Upper lobe of left lung (tissue), 6 donors: ENCODE measurements at regions not wholly inside any gene's neighbourhood (a gene's known extent, or its start where the extent isn't known, plus 50 kb on each side); places are given as distances from the start of the nearest gene placed in this dataset.
"Not testable (repeated sequence)": the region's sequence is repeated elsewhere in the genome, so short reads cannot be mapped to it uniquely, and the experiment has no call there.

Source experiments
- ATAC-seq, 2 donors: fragments of 200-7000 bp; cut with Tn5 transposase; one replicate each; pipeline ENCODE4 v1.9.1; 2022; ENCODE audit warnings: mild to moderate bottlenecking in 2 of 2, moderate library complexity in 2 of 2; ENCODE audit not compliant: low FRiP score in 2 of 2
- DNase-seq, 2 donors: peaks; one replicate each; pipeline ENCODE4 v3.0.0-alpha.2; 2019 to 2020
- H3K27ac ChIP-seq, 4 donors: fragments of 200-600 bp; sonication (generic); one replicate each; pipeline ENCODE4 v1.5.1; 2016 to 2019
- H3K27me3 ChIP-seq, 4 donors: fragments of 200-600 bp; sonication (generic); one replicate each; pipeline ENCODE4 v1.5.1; 2017 to 2019
- H3K36me3 ChIP-seq, 4 donors: fragments of 200-600 bp; sonication (generic); one replicate each; pipeline ENCODE4 v1.5.1; 2016 to 2019
- H3K4me1 ChIP-seq, 4 donors: fragments of 200-600 bp; sonication (generic); one replicate each; pipeline ENCODE4 v1.5.1; 2018 to 2019
- H3K4me3 ChIP-seq, 4 donors: fragments of 200-600 bp; sonication (generic); one replicate each; pipeline ENCODE4 v1.5.1; 2017 to 2019; ENCODE audit warnings: mild to moderate bottlenecking in 2 of 4, moderate library complexity in 1 of 4
- H3K9me3 ChIP-seq, 4 donors: fragments of 200-600 bp; sonication (generic); one replicate each; pipeline ENCODE4 v1.5.1; 2018 to 2019
- CTCF ChIP-seq, 6 experiments: fragments of 450-650 bp in 4 of 6; fragments of 200-600 bp in 2 of 6; sonication (generic) in 2 of 6; IDR thresholded peaks; one replicate each; pipeline ENCODE4 v1.5.1; 2016 to 2019; ENCODE audit warnings: antibody characterized with exemption in 6 of 6
- EP300 ChIP-seq, 4 donors: sonication (generic); formaldehyde crosslinking; IDR thresholded peaks; one replicate each; pipeline ENCODE4 v1.5.1; 2017; ENCODE audit warnings: antibody characterized with exemption in 4 of 4, control low read depth in 2 of 4
- POLR2A ChIP-seq, 4 donors: fragments of 450-650 bp; IDR thresholded peaks; one replicate each; pipeline ENCODE4 v1.5.1; 2016 to 2017; ENCODE audit warnings: antibody characterized with exemption in 4 of 4, mild to moderate bottlenecking in 2 of 4
- POLR2AphosphoS5 ChIP-seq, 2 donors: sonication (generic); formaldehyde crosslinking; IDR thresholded peaks; one replicate each; pipeline ENCODE4 v1.5.1; 2017; ENCODE audit warnings: antibody characterized with exemption in 2 of 2
- WGBS, 2 donors: methylation state at CpG; one replicate each; pipeline ENCODE4 v1.1.5; 2017 to 2018; 5-methylcytosine and 5-hydroxymethylcytosine counted together
- small RNA-seq, 4 donors: library from RNA; depleted of rRNA; stranded (forward); fragments of <200 nt; gene quantifications; one replicate each; pipeline ENCODE3, GENCODE V24; 2016
- donor health status: DM: no; HTN: no; CAD: no; lungs with moderate emphysema.
- donor health status: DM: no; HTN: yes; CAD: no; lungs with severe emphysema.

GRCh38 chr15:44883199-44883877 is 73.1 kb upstream of the TERB2 start:
- no peaks in the 10 kb centered on the region for H3K36me3 ChIP-seq
- H3K27me3 ChIP-seq = no peaks in the 10 kb centered on the region
- no peak overlapping the region for H3K27ac ChIP-seq
- H3K9me3 ChIP-seq = no peaks in the 10 kb centered on the region
- no peaks in the 10 kb centered on the region for H3K4me1 ChIP-seq
- H3K4me3 ChIP-seq = no peak overlapping the region
- 85 to 91% methylated on average over 5 of the region's 5 CpGs for WGBS, 2 donors
- TF ChIP-seq POLR2AphosphoS5 (IDR thresholded peaks at IDR 0.05) = no peak
- no peak for TF ChIP-seq CTCF (IDR thresholded peaks at IDR 0.05)
- TF ChIP-seq POLR2A (IDR thresholded peaks at IDR 0.05) = no peak
- no peak for TF ChIP-seq EP300 (IDR thresholded peaks at IDR 0.05)
- ATAC-seq = no peak
- no peak for DNase-seq

GRCh38 chr15:44898890-44899651 is 57.4 kb upstream of the TERB2 start:
- not testable (repeated sequence) for H3K4me1 ChIP-seq, H3K27me3 ChIP-seq, ATAC-seq, H3K9me3 ChIP-seq, H3K4me3 ChIP-seq, DNase-seq, H3K36me3 ChIP-seq, H3K27ac ChIP-seq
- 60 to 71% methylated on average over 1 to 2 of the region's 4 CpGs for WGBS, 2 donors

GRCh38 chr15:44899775-44900174 is 56.7 kb upstream of the TERB2 start:
- not testable (repeated sequence) for H3K36me3 ChIP-seq, ATAC-seq, H3K27me3 ChIP-seq, H3K9me3 ChIP-seq, DNase-seq, H3K27ac ChIP-seq, H3K4me1 ChIP-seq, H3K4me3 ChIP-seq
- WGBS, 2 donors = 73% methylated on average over 2 of the region's 2 CpGs; no CpG with 5 or more reads in 1 of the 2 donors

- DNase-seq, H3K4me1 ChIP-seq, H3K27ac ChIP-seq, H3K36me3 ChIP-seq, H3K4me3 ChIP-seq, H3K27me3 ChIP-seq, H3K9me3 ChIP-seq, ATAC-seq: not testable (repeated sequence)
- 78% methylated on average over 2 of the region's 2 CpGs for WGBS, 2 donors
Observed at GRCh38 chr15:44900796-44901195, 55.7 kb upstream of the TERB2 start.

GRCh38 chr15:44903281-44903680 is 53.2 kb upstream of the TERB2 start:
- H3K27me3 ChIP-seq = not testable (repeated sequence)

GRCh38 chr15:44904651-44905340 is 51.7 kb upstream of the TERB2 start:
- not testable (repeated sequence) for H3K27me3 ChIP-seq, ATAC-seq, H3K36me3 ChIP-seq, H3K27ac ChIP-seq, H3K9me3 ChIP-seq, H3K4me3 ChIP-seq, H3K4me1 ChIP-seq
- WGBS, 2 donors = 43 to 54% methylated on average over 6 of the region's 6 CpGs
- TF ChIP-seq EP300 (IDR thresholded peaks at IDR 0.05) = peak in 1 of 4 donors; percentile 22
- DNase-seq = peak in 1 of 2 donors; percentile 26

More at GRCh38 chr15:44903281-44903680, 53.2 kb upstream of the TERB2 start:
- H3K27ac ChIP-seq, H3K4me3 ChIP-seq, H3K9me3 ChIP-seq, H3K4me1 ChIP-seq, ATAC-seq, H3K36me3 ChIP-seq, DNase-seq: not testable (repeated sequence)
- 78 to 91% methylated on average over 1 of the region's 1 CpG for WGBS, 2 donors

Small RNA genes in the stretch of these regions (small RNA-seq; reads per million reads assigned to genes)
- gene RF00019 (0 reads per million in 4 donors), gene RNU1-119P (0 to 0.06 (median 0) reads per million in 4 donors)
